Keratinocyte (primary cell): ENCODE measurements at regions not wholly inside any gene's neighbourhood (a gene's known extent, or its start where the extent isn't known, plus 50 kb on each side); places are given as distances from the start of the nearest gene placed in this dataset.

Experiments
- DNase-seq: peaks from one replicate; pipeline ENCODE4 v3.0.0-alpha.2; 2011; ENCODE audit warnings: low read depth, missing footprints, low spot score
- FAIRE-seq: peaks from 2 replicates; lab custom pipeline; 2011; peaks lifted over from hg19 to GRCh38; lab: Jason Lieb, UNC
- H2AFZ ChIP-seq: 2 replicates; pipeline ENCODE4 v1.6.0; 2012; ENCODE audit warnings: low read length, control low read depth, inconsistent platforms; ENCODE audit not compliant: control insufficient read depth
- H3K27ac ChIP-seq: 2 replicates; pipeline ENCODE4 v1.5.1; 2011; ENCODE audit warnings: low read length; ENCODE audit not compliant: control insufficient read depth, insufficient read depth
- H3K27me3 ChIP-seq: 3 replicates; pipeline ENCODE4 v1.6.0; 2011; ENCODE audit warnings: low read length; ENCODE audit not compliant: control insufficient read depth, insufficient read depth; ENCODE audit errors: extremely low read depth
- H3K36me3 ChIP-seq, 2 experiments: 2 replicates in 1 of 2; 3 replicates in 1 of 2; pipeline ENCODE4 v1.5.1; 2011; ENCODE audit warnings: low read length in 2 of 2, mild to moderate bottlenecking in 1 of 2; ENCODE audit not compliant: control insufficient read depth in 2 of 2, insufficient read depth in 2 of 2; ENCODE audit errors: extremely low read depth in 1 of 2
- H3K4me1 ChIP-seq: 3 replicates; pipeline ENCODE4 v1.5.1; 2011; ENCODE audit warnings: low read length; ENCODE audit not compliant: control insufficient read depth, insufficient read depth; ENCODE audit errors: extremely low read depth
- H3K4me2 ChIP-seq: 3 replicates; pipeline ENCODE4 v1.6.0; 2011; ENCODE audit warnings: low read depth, low read length; ENCODE audit not compliant: control insufficient read depth, insufficient read depth; ENCODE audit errors: extremely low read depth
- H3K4me3 ChIP-seq, 3 experiments: fragments of 200-600 bp in 1 of 3; sonication (generic) in 1 of 3; 2 replicates in 2 of 3; 3 replicates in 1 of 3; pipeline ENCODE4 v1.5.1; 2011 to 2016; ENCODE audit warnings: low read length in 3 of 3, mild to moderate bottlenecking in 3 of 3, control low read depth in 2 of 3, inconsistent platforms in 1 of 3, low read depth in 1 of 3, mixed read lengths in 1 of 3, mixed run types in 1 of 3, moderate library complexity in 1 of 3; ENCODE audit not compliant: control insufficient read depth in 2 of 3, insufficient read depth in 2 of 3; ENCODE audit errors: extremely low read depth in 1 of 3
- H3K79me2 ChIP-seq: 2 replicates; pipeline ENCODE4 v1.6.0; 2012; ENCODE audit warnings: low read length; ENCODE audit not compliant: control insufficient read depth, insufficient read depth
- H3K9ac ChIP-seq: 3 replicates; pipeline ENCODE4 v1.6.0; 2011; ENCODE audit warnings: low read length; ENCODE audit not compliant: control insufficient read depth, insufficient read depth; ENCODE audit errors: extremely low read depth
- H3K9me1 ChIP-seq: 3 replicates; pipeline ENCODE4 v1.6.0; 2011; ENCODE audit warnings: low read length; ENCODE audit not compliant: control insufficient read depth, insufficient read depth; ENCODE audit errors: extremely low read depth
- H3K9me3 ChIP-seq: 2 replicates; pipeline ENCODE4 v1.5.1; 2012; ENCODE audit warnings: low read depth, low read length; ENCODE audit not compliant: control insufficient read depth
- H4K20me1 ChIP-seq: 3 replicates; pipeline ENCODE4 v1.6.0; 2011; ENCODE audit warnings: low read length; ENCODE audit not compliant: control insufficient read depth, insufficient read depth; ENCODE audit errors: extremely low read depth
- EZH2 ChIP-seq: IDR thresholded peaks from one replicate; pipeline ENCODE4 v1.6.1; 2012; ENCODE audit warnings: inconsistent platforms, mild to moderate bottlenecking, low read length, moderate library complexity
- dilution Hi-C: fragments of 300-500 bp; cut with MboI; formaldehyde crosslinking; loops from one replicate; pipeline ENCODE4 v1.7.0; 2020; ENCODE audit warnings: low sequenced_read_pairs; ENCODE audit not compliant: extremely low pct_ligation_motif_present
- TF ChIP-seq, protein P1 (sequence below), 3 experiments: IDR thresholded peaks in 1 of 3; conservative IDR thresholded peaks in 1 of 3; optimal IDR thresholded peaks in 1 of 3; 2 replicates in 2 of 3; 3 replicates in 1 of 3; pipeline versions ENCODE3 to v1.5.1; 2011; ENCODE audit warnings: low read length in 3 of 3, mild to moderate bottlenecking in 3 of 3, moderate library complexity in 2 of 3, control low read depth in 1 of 3, inconsistent platforms in 1 of 3; ENCODE audit not compliant: insufficient read depth in 2 of 3; ENCODE audit errors: extremely low read depth in 1 of 3

DNA sequence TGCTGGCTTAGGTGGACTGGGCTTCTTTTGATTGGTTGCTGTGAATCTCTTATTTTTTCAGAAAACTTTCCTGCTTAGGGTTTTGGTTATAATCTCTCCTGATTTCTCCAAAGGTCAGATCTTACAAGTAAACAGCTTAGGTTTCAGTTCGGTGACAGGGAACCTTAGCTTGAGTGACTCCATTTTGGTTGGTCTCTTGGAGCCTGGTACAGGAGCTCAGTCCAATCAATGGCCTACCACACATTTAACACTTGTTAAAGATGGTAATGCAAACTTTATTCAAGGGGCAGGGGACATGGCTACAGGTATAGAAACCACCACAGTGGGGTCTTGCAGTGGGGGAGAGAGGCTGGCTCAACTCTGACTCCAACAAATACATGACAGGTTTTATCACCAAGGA lies 180.9 kb upstream of the THBS1 start:
- no peak for TF ChIP-seq EZH2
- dilution Hi-C loops, result no loop called here
- H2AFZ ChIP-seq, result no peak overlapping the region

DNA sequence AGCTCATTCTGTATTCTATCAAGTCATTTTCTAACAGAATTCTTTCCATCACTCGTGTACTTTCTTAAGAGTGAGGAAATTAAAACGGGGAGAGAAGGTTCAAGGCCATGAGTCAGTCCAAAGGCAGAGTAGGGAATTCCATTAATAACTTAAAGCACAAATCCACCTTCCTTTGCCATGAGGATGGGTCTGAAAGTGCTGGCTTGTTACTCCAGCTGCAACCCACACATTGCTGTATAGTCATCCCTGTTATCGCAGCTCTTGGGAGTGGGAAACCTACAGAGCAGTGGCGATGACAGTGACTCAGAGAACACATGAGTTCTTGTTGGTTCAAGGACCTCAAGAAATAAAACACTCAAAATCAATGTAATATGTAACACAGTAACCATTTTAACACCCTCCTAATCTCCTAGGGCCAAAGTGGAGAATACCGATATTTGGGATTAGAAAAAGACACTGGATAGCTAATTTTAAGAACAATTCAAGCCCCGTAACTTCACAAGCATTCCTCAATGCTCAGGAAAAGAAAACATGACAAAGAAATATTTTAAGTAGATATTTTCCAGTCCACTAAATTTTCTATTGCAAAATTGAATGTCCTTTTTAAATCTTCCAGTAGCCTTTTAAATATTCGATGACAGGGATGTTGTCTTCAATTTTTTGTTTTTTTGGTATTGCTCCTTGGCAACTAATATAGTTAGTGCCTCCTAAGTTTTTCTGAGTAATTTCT lies 179.9 kb upstream of the THBS1 start:
- Histone ChIP-seq H3K9me1 (no peaks in the 10 kb centered on the region), H3K79me2 (no peaks in the 10 kb centered on the region), H3K27me3 (no peaks in the 10 kb centered on the region), H4K20me1 (no peaks in the 10 kb centered on the region), H2AFZ (no peak overlapping the region), H3K9ac (no peak overlapping the region), H3K4me3 (no peak overlapping the region), H3K27ac (no peak overlapping the region), H3K9me3 (no peaks in the 10 kb centered on the region), H3K36me3 (no peaks in the 10 kb centered on the region), H3K4me1 (peaks cover 27% of the 10 kb centered on the region), H3K4me2 (no peak overlapping the region)
- dilution Hi-C loops, result no loop called here
- DNase-seq (no peak), FAIRE-seq (no peak)
- TF ChIP-seq, protein P1, sequence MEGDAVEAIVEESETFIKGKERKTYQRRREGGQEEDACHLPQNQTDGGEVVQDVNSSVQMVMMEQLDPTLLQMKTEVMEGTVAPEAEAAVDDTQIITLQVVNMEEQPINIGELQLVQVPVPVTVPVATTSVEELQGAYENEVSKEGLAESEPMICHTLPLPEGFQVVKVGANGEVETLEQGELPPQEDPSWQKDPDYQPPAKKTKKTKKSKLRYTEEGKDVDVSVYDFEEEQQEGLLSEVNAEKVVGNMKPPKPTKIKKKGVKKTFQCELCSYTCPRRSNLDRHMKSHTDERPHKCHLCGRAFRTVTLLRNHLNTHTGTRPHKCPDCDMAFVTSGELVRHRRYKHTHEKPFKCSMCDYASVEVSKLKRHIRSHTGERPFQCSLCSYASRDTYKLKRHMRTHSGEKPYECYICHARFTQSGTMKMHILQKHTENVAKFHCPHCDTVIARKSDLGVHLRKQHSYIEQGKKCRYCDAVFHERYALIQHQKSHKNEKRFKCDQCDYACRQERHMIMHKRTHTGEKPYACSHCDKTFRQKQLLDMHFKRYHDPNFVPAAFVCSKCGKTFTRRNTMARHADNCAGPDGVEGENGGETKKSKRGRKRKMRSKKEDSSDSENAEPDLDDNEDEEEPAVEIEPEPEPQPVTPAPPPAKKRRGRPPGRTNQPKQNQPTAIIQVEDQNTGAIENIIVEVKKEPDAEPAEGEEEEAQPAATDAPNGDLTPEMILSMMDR (optimal IDR thresholded peaks at IDR 0.05 in 1 of 3, IDR thresholded peaks at IDR 0.05 in 1 of 3, conservative IDR thresholded peaks at IDR 0.05 in 1 of 3; ENCODE audit: extremely low read depth in 1 of 3, insufficient read depth in 2 of 3, low read length in 3 of 3), result no peak

More for the DNA sequence above, 180.9 kb upstream of the THBS1 start:
- no peaks in the 10 kb centered on the region for H3K27me3 ChIP-seq
- H3K36me3 ChIP-seq, result no peaks in the 10 kb centered on the region
- no peak overlapping the region for H3K4me3 ChIP-seq
- no peaks in the 10 kb centered on the region for H3K9me3 ChIP-seq
- H4K20me1 ChIP-seq, result no peaks in the 10 kb centered on the region
- FAIRE-seq (no peak), DNase-seq (no peak)
- no peak overlapping the region for H3K4me2 ChIP-seq
- H3K9ac ChIP-seq, result no peak overlapping the region
- no peaks in the 10 kb centered on the region for H3K9me1 ChIP-seq
- no peak overlapping the region for H3K27ac ChIP-seq
- peaks cover 17% of the 10 kb centered on the region for H3K4me1 ChIP-seq
- H3K79me2 ChIP-seq, result no peaks in the 10 kb centered on the region
